A673 (cell line): ENCODE measurements at regions not wholly inside any gene's neighbourhood (a gene's known extent, or its start where the extent isn't known, plus 50 kb on each side); places are given as distances from the start of the nearest gene placed in this dataset.

Experiments used
- EZH2 ChIP-seq: fragments of 200-600 bp; sonication (generic); IDR thresholded peaks from 2 replicates; pipeline ENCODE4 v1.6.1; 2017; ENCODE audit warnings: borderline replicate concordance, low read depth, mild to moderate bottlenecking, mixed read lengths, antibody characterized with exemption, low read length; ENCODE audit not compliant: poor library complexity, severe bottlenecking
- TF ChIP-seq, protein P1 (sequence below): fragments of 300-800, 200-600 bp; sonication (generic); conservative IDR thresholded peaks from 2 replicates; pipeline ENCODE4 v1.5.1; 2017; ENCODE audit warnings: low read depth, mild to moderate bottlenecking, antibody characterized with exemption, low read length, moderate library complexity, mixed read lengths

DNA sequence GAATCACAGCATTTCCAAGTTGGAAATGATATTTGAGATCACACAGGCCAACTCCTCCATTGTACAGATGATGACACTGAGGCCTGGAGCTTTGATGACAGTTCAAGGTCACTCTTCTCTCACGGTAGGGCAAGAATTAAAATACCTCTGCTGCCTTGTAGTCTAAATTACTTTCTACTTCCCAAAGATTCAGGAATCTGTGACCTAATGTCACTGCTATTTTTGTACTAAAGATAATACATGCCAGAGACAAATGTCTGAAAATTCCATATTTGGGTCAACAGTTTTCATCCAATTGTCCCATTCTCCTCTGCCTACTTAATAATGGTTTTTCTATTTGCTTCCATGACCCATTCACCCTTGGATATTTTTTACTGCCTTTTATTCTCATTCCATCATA, 160.0 kb downstream of the SOD2 start:
- TF ChIP-seq, protein P1, sequence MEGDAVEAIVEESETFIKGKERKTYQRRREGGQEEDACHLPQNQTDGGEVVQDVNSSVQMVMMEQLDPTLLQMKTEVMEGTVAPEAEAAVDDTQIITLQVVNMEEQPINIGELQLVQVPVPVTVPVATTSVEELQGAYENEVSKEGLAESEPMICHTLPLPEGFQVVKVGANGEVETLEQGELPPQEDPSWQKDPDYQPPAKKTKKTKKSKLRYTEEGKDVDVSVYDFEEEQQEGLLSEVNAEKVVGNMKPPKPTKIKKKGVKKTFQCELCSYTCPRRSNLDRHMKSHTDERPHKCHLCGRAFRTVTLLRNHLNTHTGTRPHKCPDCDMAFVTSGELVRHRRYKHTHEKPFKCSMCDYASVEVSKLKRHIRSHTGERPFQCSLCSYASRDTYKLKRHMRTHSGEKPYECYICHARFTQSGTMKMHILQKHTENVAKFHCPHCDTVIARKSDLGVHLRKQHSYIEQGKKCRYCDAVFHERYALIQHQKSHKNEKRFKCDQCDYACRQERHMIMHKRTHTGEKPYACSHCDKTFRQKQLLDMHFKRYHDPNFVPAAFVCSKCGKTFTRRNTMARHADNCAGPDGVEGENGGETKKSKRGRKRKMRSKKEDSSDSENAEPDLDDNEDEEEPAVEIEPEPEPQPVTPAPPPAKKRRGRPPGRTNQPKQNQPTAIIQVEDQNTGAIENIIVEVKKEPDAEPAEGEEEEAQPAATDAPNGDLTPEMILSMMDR, result no peak
- TF ChIP-seq EZH2, result no peak
